Astrocyte of the spinal cord (primary cell): ENCODE measurements at regions not wholly inside any gene's neighbourhood (a gene's known extent, or its start where the extent isn't known, plus 50 kb on each side); places are given as distances from the start of the nearest gene placed in this dataset.

Experiments
- DNase-seq: peaks from one replicate; pipeline ENCODE4 v3.0.0; 2011; ENCODE audit warnings: low read depth, low spot score
- H3K4me3 ChIP-seq: 2 replicates; pipeline ENCODE4 v1.5.1; 2011; ENCODE audit warnings: low read depth, mild to moderate bottlenecking, low read length, moderate library complexity
- CTCF ChIP-seq: IDR thresholded peaks from 2 replicates; pipeline ENCODE4 v1.5.1; 2012; ENCODE audit warnings: low read depth, mild to moderate bottlenecking, low read length, inconsistent platforms
- in situ Hi-C: cut with HindIII; loops from 2 replicates; pipeline ENCODE4 v1.10.0; 2017; ENCODE audit warnings: low sequenced_read_pairs

GRCh38 chr6:43914272-43915147 lies 144.5 kb downstream of the VEGFA start:
- in situ Hi-C loops, result no loop called here
- TF ChIP-seq CTCF, result no peak

GRCh38 chr6:43913375-43914271 lies 143.6 kb downstream of the VEGFA start:
- DNase-seq, result no peak
- H3K4me3 ChIP-seq, result no peak overlapping the region
- in situ Hi-C loops, result no loop called here
- TF ChIP-seq CTCF, result no peak

More at GRCh38 chr6:43914272-43915147, 144.5 kb downstream of the VEGFA start:
- DNase-seq, result no peak
- H3K4me3 ChIP-seq, result no peak overlapping the region

- no peak for TF ChIP-seq CTCF
- DNase-seq, result no peak
- no peak overlapping the region for H3K4me3 ChIP-seq
- in situ Hi-C loops, result no loop called here
These were observed 142.8 kb downstream of the VEGFA start for GRCh38 chr6:43912598-43913371.

- in situ Hi-C loops, result no loop called here
- no peak for TF ChIP-seq CTCF
- H3K4me3 ChIP-seq, result no peak overlapping the region
- DNase-seq, result no peak
These were observed 142.1 kb downstream of the VEGFA start for GRCh38 chr6:43912116-43912577.

GRCh38 chr6:43911354-43912115 lies 141.5 kb downstream of the VEGFA start:
- H3K4me3 ChIP-seq, result no peak overlapping the region
- DNase-seq, result no peak
- TF ChIP-seq CTCF, result no peak
- in situ Hi-C loops, result no loop called here
